ENCODE measurements at regions not wholly inside any gene's neighbourhood (a gene's known extent, or its start where the extent isn't known, plus 50 kb on each side); places are given as distances from the start of the nearest gene placed in this dataset.

GRCh38 chr2:368386-368785 is 80.5 kb upstream of the ALKAL2 start:
- ChIA-PET POLR2A (no interaction called here), CTCF (no interaction called here), RAD21 (ENCODE audit: low non-redundant PET in 1 of 2, low total read pairs in 2 of 2, uncharacterized antibody in 2 of 2, unreplicated experiment in 2 of 2) (no interaction called here)
- Histone ChIP-seq H3K79me2 (ENCODE audit: insufficient read depth, low read length) (no peaks in the 10 kb centered on the region), H3K36me3 (ENCODE audit: control insufficient read depth in 1 of 2, insufficient read depth in 2 of 2, low read length in 2 of 2) (no peaks in the 10 kb centered on the region), H3K9me3 (ENCODE audit: control insufficient read depth in 1 of 2, insufficient read depth in 1 of 2, low read depth in 1 of 2, low read length in 2 of 2) (no peaks in the 10 kb centered on the region), H3K4me2 (ENCODE audit: low read length) (no peak overlapping the region), H3K9ac (ENCODE audit: low read length) (no peak overlapping the region), H3K4me3 (replicated peaks in 1 of 2; ENCODE audit: low read depth in 1 of 2, low read length in 2 of 2) (no peak overlapping the region), H4K20me1 (ENCODE audit: insufficient read depth) (no peaks in the 10 kb centered on the region), H3K27me3 (ENCODE audit: insufficient read depth, low read length) (peaks cover 31% of the 10 kb centered on the region), H2AFZ (ENCODE audit: low read depth, low read length, poor library complexity, severe bottlenecking) (no peak overlapping the region), H3K9me2 (ENCODE audit: insufficient read depth) (no peaks in the 10 kb centered on the region), H3K4me1 (ENCODE audit: control insufficient read depth in 1 of 2, insufficient read depth in 2 of 2, low read length in 2 of 2) (no peaks in the 10 kb centered on the region), H3K27ac (ENCODE audit: low read depth, low read length) (no peak overlapping the region)
- ATAC-seq, result no peak
- intact Hi-C loops (cut with micrococcal nuclease), result no loop called here
- DNase-seq (ENCODE audit: low read depth, low spot score), result no peak
- TF ChIP-seq CBX3 (IDR thresholded peaks at IDR 0.05; ENCODE audit: low read depth) (no peak), POLR2A (IDR thresholded peaks at IDR 0.05; ENCODE audit: borderline replicate concordance, extremely low read depth, insufficient read depth, insufficient read length) (no peak), ATF3 (IDR thresholded peaks at IDR 0.05) (no peak), JUND (IDR thresholded peaks at IDR 0.05) (no peak), ELF1 (IDR thresholded peaks at IDR 0.05; ENCODE audit: borderline replicate concordance, low read depth) (no peak), EGR1 (IDR thresholded peaks at IDR 0.05; ENCODE audit: low read depth) (no peak), REST (IDR thresholded peaks at IDR 0.05; ENCODE audit: low read depth) (no peak)
- no TSS peak for BruUV-seq (replicated peaks)

- H3K27ac ChIP-seq (ENCODE audit: low read depth, low read length), result no peak overlapping the region
- intact Hi-C loops (cut with micrococcal nuclease), result no loop called here
- ChIA-PET CTCF (no interaction called here), POLR2A (no interaction called here), RAD21 (ENCODE audit: low non-redundant PET in 1 of 2, low total read pairs in 2 of 2, uncharacterized antibody in 2 of 2, unreplicated experiment in 2 of 2) (no interaction called here)
- no peaks in the 10 kb centered on the region for H3K36me3 ChIP-seq (ENCODE audit: control insufficient read depth in 1 of 2, insufficient read depth in 2 of 2, low read length in 2 of 2)
- H3K4me1 ChIP-seq (ENCODE audit: control insufficient read depth in 1 of 2, insufficient read depth in 2 of 2, low read length in 2 of 2), result no peaks in the 10 kb centered on the region
- no peaks in the 10 kb centered on the region for H4K20me1 ChIP-seq (ENCODE audit: insufficient read depth)
- no peaks in the 10 kb centered on the region for H3K9me2 ChIP-seq (ENCODE audit: insufficient read depth)
- H2AFZ ChIP-seq (ENCODE audit: low read depth, low read length, poor library complexity, severe bottlenecking), result no peak overlapping the region
- BruUV-seq (replicated peaks), result no TSS peak
- no peak overlapping the region for H3K4me2 ChIP-seq (ENCODE audit: low read length)
- ATAC-seq, result no peak
- no peak overlapping the region for H3K4me3 ChIP-seq (replicated peaks in 1 of 2; ENCODE audit: low read depth in 1 of 2, low read length in 2 of 2)
- no peak for DNase-seq (ENCODE audit: low read depth, low spot score)
- no peak overlapping the region for H3K9ac ChIP-seq (ENCODE audit: low read length)
- peaks cover 29% of the 10 kb centered on the region for H3K27me3 ChIP-seq (ENCODE audit: insufficient read depth, low read length)
- TF ChIP-seq EZH2 (IDR thresholded peaks at IDR 0.05), result no peak
- no peak for TF ChIP-seq FOSL1 (IDR thresholded peaks at IDR 0.05; ENCODE audit: low read depth)
- TF ChIP-seq YY1 (IDR thresholded peaks at IDR 0.05; ENCODE audit: extremely low read depth, insufficient replicate concordance, low read depth, low read length), result no peak
- TF ChIP-seq ZFX (IDR thresholded peaks at IDR 0.05), result no peak
- TF ChIP-seq ATF3 (IDR thresholded peaks at IDR 0.05), result no peak
- TF ChIP-seq CBX3 (IDR thresholded peaks at IDR 0.05; ENCODE audit: low read depth), result no peak
- no peak for TF ChIP-seq CTCF (IDR thresholded peaks at IDR 0.05 in 2 of 3, conservative IDR thresholded peaks at IDR 0.05 in 1 of 3; ENCODE audit: borderline replicate concordance in 1 of 3, insufficient read depth in 1 of 3, low read depth in 2 of 3, low read length in 2 of 3)
- no peak for TF ChIP-seq ELF1 (IDR thresholded peaks at IDR 0.05; ENCODE audit: borderline replicate concordance, low read depth)
- H3K9me3 ChIP-seq (ENCODE audit: control insufficient read depth in 1 of 2, insufficient read depth in 1 of 2, low read depth in 1 of 2, low read length in 2 of 2), result 0 out of 4 replicates have a peak, but pooled peaks cover 0 to 2% of the 10 kb centered on the region in 2 experiments
- no peaks in the 10 kb centered on the region for H3K79me2 ChIP-seq (ENCODE audit: insufficient read depth, low read length)
Measured at GRCh38 chr2:367246-367645, 79.4 kb upstream of the ALKAL2 start.

All from HCT116 (cell line).